H9 (cell line): ENCODE measurements at regions not wholly inside any gene's neighbourhood (a gene's known extent, or its start where the extent isn't known, plus 50 kb on each side); places are given as distances from the start of the nearest gene placed in this dataset.

Experiments used
- DNase-seq: peaks from one replicate; pipeline ENCODE4 v3.0.0-alpha.2; 2017
- H2AFZ ChIP-seq: one replicate; pipeline ENCODE4 v1.6.1; 2013; ENCODE audit warnings: mild to moderate bottlenecking, low read length, control low read depth, moderate library complexity
- H2AK5ac ChIP-seq: 2 replicates; pipeline ENCODE4 v1.6.1; 2013; ENCODE audit warnings: low read length, control low read depth, mixed read lengths; ENCODE audit not compliant: insufficient read length
- H2BK120ac ChIP-seq: one replicate; pipeline ENCODE4 v1.6.1; 2013; ENCODE audit warnings: low read depth, mild to moderate bottlenecking, low read length, control low read depth, inconsistent platforms; ENCODE audit not compliant: poor library complexity, severe bottlenecking
- H2BK12ac ChIP-seq: 2 replicates; pipeline ENCODE4 v1.6.1; 2013; ENCODE audit warnings: low read length, control low read depth, mixed read lengths, low read depth; ENCODE audit not compliant: insufficient read length
- H2BK15ac ChIP-seq: 2 replicates; pipeline ENCODE4 v1.6.1; 2013; ENCODE audit warnings: low read depth, low read length, control low read depth
- H2BK20ac ChIP-seq: one replicate; pipeline ENCODE4 v1.6.1; 2013; ENCODE audit warnings: low read depth, mild to moderate bottlenecking, low read length, control low read depth, inconsistent platforms; ENCODE audit not compliant: poor library complexity, severe bottlenecking
- H2BK5ac ChIP-seq: 2 replicates; pipeline ENCODE4 v1.6.1; 2013; ENCODE audit warnings: low read length, control low read depth, mixed read lengths; ENCODE audit not compliant: insufficient read length
- H3K14ac ChIP-seq: 2 replicates; pipeline ENCODE4 v1.6.1; 2013; ENCODE audit warnings: low read length, control low read depth; ENCODE audit not compliant: insufficient read depth
- H3K18ac ChIP-seq: 2 replicates; pipeline ENCODE4 v1.6.1; 2013; ENCODE audit warnings: low read depth, mild to moderate bottlenecking, mixed read lengths, low read length, control low read depth; ENCODE audit not compliant: insufficient read length
- H3K23ac ChIP-seq: 2 replicates; pipeline ENCODE4 v1.6.1; 2013; ENCODE audit warnings: low read length, control low read depth, mixed read lengths, low read depth; ENCODE audit not compliant: insufficient read length
- H3K23me2 ChIP-seq: 2 replicates; pipeline ENCODE4 v1.6.1; 2013; ENCODE audit warnings: low read depth, mild to moderate bottlenecking, mixed read lengths, low read length, control low read depth; ENCODE audit not compliant: insufficient read length, poor library complexity, severe bottlenecking
- H3K27ac ChIP-seq: 2 replicates; pipeline ENCODE4 v1.5.1; 2013; ENCODE audit warnings: low read length, control low read depth, mixed read lengths, low read depth; ENCODE audit not compliant: insufficient read length
- H3K27me3 ChIP-seq: 2 replicates; pipeline ENCODE4 v1.6.1; 2013; ENCODE audit warnings: low read length, control low read depth, inconsistent platforms; ENCODE audit not compliant: insufficient read depth
- H3K4ac ChIP-seq: 2 replicates; pipeline ENCODE4 v1.6.1; 2013; ENCODE audit warnings: low read depth, mild to moderate bottlenecking, control low read depth, inconsistent platforms, low read length, moderate library complexity
- H3K4me1 ChIP-seq: 2 replicates; pipeline ENCODE4 v1.6.1; 2013; ENCODE audit warnings: low read length, control low read depth, inconsistent platforms; ENCODE audit not compliant: insufficient read depth
- H3K4me2 ChIP-seq: 2 replicates; pipeline ENCODE4 v1.6.1; 2013; ENCODE audit warnings: low read length, control low read depth, mixed read lengths; ENCODE audit not compliant: insufficient read length, insufficient read depth
- H3K56ac ChIP-seq: 2 replicates; pipeline ENCODE4 v1.6.1; 2013; ENCODE audit warnings: low read depth, mild to moderate bottlenecking, mixed read lengths, low read length, control low read depth; ENCODE audit not compliant: insufficient read length
- H3K79me1 ChIP-seq: 2 replicates; pipeline ENCODE4 v1.6.1; 2013; ENCODE audit warnings: low read depth, mild to moderate bottlenecking, moderate library complexity, low read length, control low read depth, inconsistent platforms; ENCODE audit not compliant: insufficient read depth, poor library complexity, severe bottlenecking
- H3K79me2 ChIP-seq: 2 replicates; pipeline ENCODE4 v1.6.1; 2013; ENCODE audit warnings: low read length, control low read depth, inconsistent platforms; ENCODE audit not compliant: insufficient read depth
- H3K9ac ChIP-seq: 2 replicates; pipeline ENCODE4 v1.6.1; 2013; ENCODE audit warnings: low read length, control low read depth, mixed read lengths; ENCODE audit not compliant: insufficient read length; ENCODE audit errors: extremely low read depth
- H3K9me3 ChIP-seq: one replicate; pipeline ENCODE4 v1.6.1; 2013; ENCODE audit warnings: low read depth, low read length, inconsistent platforms; ENCODE audit not compliant: control insufficient read depth
- H3T11ph ChIP-seq: one replicate; pipeline ENCODE4 v1.6.1; 2013; ENCODE audit warnings: mild to moderate bottlenecking, low read length, control low read depth, inconsistent platforms
- H4K20me1 ChIP-seq: one replicate; pipeline ENCODE4 v1.6.1; 2013; ENCODE audit not compliant: control insufficient read depth, insufficient read length, insufficient read depth
- H4K5ac ChIP-seq: 2 replicates; pipeline ENCODE4 v1.6.1; 2013; ENCODE audit warnings: low read depth, mild to moderate bottlenecking, mixed read lengths, low read length, control low read depth; ENCODE audit not compliant: insufficient read length
- H4K8ac ChIP-seq: replicated peaks from 2 replicates; pipeline ENCODE4 v1.6.1; 2013; ENCODE audit warnings: low read length, control low read depth, mixed read lengths, low read depth; ENCODE audit not compliant: insufficient read length
- H4K91ac ChIP-seq: 2 replicates; pipeline ENCODE4 v1.6.1; 2013; ENCODE audit warnings: low read depth, mild to moderate bottlenecking, moderate library complexity, mixed read lengths, low read length, control low read depth; ENCODE audit not compliant: insufficient read length
- H3K27ac Mint-ChIP-seq, 3 experiments: 2 replicates in 2 of 3; 3 replicates in 1 of 3; pipeline ENCODE4 v1.8.0; 2020 to 2021; ENCODE audit warnings: mixed read lengths in 3 of 3, mild to moderate bottlenecking in 1 of 3, moderate library complexity in 1 of 3
- H3K27me3 Mint-ChIP-seq: 2 replicates; pipeline ENCODE4 v1.8.0; 2021; ENCODE audit warnings: low read depth, mild to moderate bottlenecking, moderate library complexity, mixed read lengths
- H3K36me3 Mint-ChIP-seq, 3 experiments: 2 replicates in 2 of 3; 3 replicates in 1 of 3; pipeline ENCODE4 v1.8.0; 2020 to 2021; ENCODE audit warnings: low read depth in 3 of 3, mixed read lengths in 3 of 3; ENCODE audit not compliant: insufficient read depth in 1 of 3
- H3K4me1 Mint-ChIP-seq, 2 experiments: 2 replicates each; pipeline ENCODE4 v1.8.0; 2020; ENCODE audit warnings: mixed read lengths in 2 of 2
- H3K4me3 Mint-ChIP-seq, 2 experiments: 2 replicates in 1 of 2; 3 replicates in 1 of 2; pipeline ENCODE4 v1.8.0; 2020 to 2021; ENCODE audit warnings: mild to moderate bottlenecking in 2 of 2, mixed read lengths in 2 of 2, moderate library complexity in 1 of 2
- H3K9me3 Mint-ChIP-seq, 2 experiments: 2 replicates in 1 of 2; 3 replicates in 1 of 2; pipeline ENCODE4 v1.8.0; 2020; ENCODE audit warnings: mild to moderate bottlenecking in 2 of 2, mixed read lengths in 2 of 2, moderate library complexity in 1 of 2
- WGBS: extraction: QIAGEN DNeasy Blood & Tissue Kit; methylation state at CpG from one replicate; pipeline ENCODE4 v1.1.7; 2013; ENCODE audit warnings: missing lambda C conversion rate, low lambda C conversion rate, mixed read lengths; ENCODE audit not compliant: insufficient read length; ENCODE audit errors: extremely low coverage; 5-methylcytosine and 5-hydroxymethylcytosine counted together
- TF ChIP-seq, protein P1 (sequence below): fragments of 200-600 bp; sonication (generic); conservative IDR thresholded peaks from 3 replicates; pipeline ENCODE4 v1.8.0; 2021; ENCODE audit warnings: antibody characterized with exemption, mild to moderate bottlenecking

DNA sequence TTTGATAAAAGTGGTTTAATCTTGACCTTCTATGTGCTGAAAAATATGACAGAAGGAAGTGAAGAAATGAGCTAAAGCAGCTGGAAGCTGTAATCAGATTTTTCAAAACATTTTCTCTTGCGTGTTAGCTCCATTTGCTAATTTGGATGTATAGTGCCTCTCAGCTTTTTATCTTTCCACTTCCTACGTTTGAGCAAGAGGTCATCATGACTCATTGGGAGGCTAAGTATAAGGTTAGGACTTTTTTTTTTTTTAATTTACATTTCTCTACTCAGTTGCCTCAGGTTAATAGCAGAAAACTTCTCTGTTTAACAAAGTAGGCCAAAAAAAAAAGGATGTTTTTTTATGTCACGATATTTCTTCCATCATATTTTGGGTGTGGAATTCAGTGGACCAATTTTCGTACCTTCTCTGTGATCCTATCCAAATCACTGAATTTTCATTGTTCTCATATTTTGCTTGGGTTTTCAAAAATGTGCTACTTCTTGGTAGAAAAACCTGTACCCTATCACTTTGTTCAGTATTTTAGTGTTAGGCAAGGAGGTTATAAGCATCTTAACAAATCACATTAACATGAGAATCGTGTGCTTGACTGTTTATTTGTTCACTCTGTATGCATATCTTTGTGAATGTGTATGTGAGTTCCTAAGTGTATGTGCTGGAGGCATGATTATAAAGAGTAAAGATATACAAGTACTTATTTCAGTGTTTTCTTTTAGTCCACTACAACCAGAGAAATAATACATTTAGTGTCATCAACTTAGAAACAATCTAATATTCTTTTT, 1028.3 kb upstream of the EYS start:
- Histone ChIP-seq H2BK20ac (no peak overlapping the region), H3K4me1 (no peaks in the 10 kb centered on the region), H2AK5ac (no peak overlapping the region), H3K9ac (no peak overlapping the region), H3K4me2 (no peak overlapping the region), H3T11ph (no peak overlapping the region), H3K23ac (no peak overlapping the region), H4K20me1 (no peaks in the 10 kb centered on the region), H2BK15ac (no peak overlapping the region), H3K4ac (no peak overlapping the region), H2AFZ (no peak overlapping the region), H3K27ac (no peak overlapping the region), H3K27me3 (no peaks in the 10 kb centered on the region), H3K18ac (no peak overlapping the region), H2BK5ac (no peak overlapping the region), H4K91ac (no peak overlapping the region), H2BK120ac (no peak overlapping the region), H3K56ac (no peak overlapping the region), H4K5ac (no peak overlapping the region), H3K79me2 (no peaks in the 10 kb centered on the region), H3K9me3 (no peaks in the 10 kb centered on the region), H3K79me1 (no peaks in the 10 kb centered on the region), H4K8ac (no peak overlapping the region), H3K14ac (no peak overlapping the region), H3K23me2 (no peaks in the 10 kb centered on the region), H2BK12ac (no peak overlapping the region)
- Mint-ChIP-seq H3K4me1 (peaks cover 6 to 8% of the 10 kb centered on the region in 2 experiments), H3K27me3 (no peaks in the 10 kb centered on the region), H3K4me3 (no peak overlapping the region), H3K27ac (no peak overlapping the region), H3K36me3 (no peaks in the 10 kb centered on the region), H3K9me3 (no peaks in the 10 kb centered on the region; a peak in 1 of 5 replicates)
- WGBS, result no CpG with 5 or more reads among the region's 5 CpGs
- TF ChIP-seq, protein P1, sequence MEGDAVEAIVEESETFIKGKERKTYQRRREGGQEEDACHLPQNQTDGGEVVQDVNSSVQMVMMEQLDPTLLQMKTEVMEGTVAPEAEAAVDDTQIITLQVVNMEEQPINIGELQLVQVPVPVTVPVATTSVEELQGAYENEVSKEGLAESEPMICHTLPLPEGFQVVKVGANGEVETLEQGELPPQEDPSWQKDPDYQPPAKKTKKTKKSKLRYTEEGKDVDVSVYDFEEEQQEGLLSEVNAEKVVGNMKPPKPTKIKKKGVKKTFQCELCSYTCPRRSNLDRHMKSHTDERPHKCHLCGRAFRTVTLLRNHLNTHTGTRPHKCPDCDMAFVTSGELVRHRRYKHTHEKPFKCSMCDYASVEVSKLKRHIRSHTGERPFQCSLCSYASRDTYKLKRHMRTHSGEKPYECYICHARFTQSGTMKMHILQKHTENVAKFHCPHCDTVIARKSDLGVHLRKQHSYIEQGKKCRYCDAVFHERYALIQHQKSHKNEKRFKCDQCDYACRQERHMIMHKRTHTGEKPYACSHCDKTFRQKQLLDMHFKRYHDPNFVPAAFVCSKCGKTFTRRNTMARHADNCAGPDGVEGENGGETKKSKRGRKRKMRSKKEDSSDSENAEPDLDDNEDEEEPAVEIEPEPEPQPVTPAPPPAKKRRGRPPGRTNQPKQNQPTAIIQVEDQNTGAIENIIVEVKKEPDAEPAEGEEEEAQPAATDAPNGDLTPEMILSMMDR, result no peak
- no peak for DNase-seq
